ENCODE measurements at regions not wholly inside any gene's neighbourhood (a gene's known extent, or its start where the extent isn't known, plus 50 kb on each side); places are given as distances from the start of the nearest gene placed in this dataset.

DNA sequence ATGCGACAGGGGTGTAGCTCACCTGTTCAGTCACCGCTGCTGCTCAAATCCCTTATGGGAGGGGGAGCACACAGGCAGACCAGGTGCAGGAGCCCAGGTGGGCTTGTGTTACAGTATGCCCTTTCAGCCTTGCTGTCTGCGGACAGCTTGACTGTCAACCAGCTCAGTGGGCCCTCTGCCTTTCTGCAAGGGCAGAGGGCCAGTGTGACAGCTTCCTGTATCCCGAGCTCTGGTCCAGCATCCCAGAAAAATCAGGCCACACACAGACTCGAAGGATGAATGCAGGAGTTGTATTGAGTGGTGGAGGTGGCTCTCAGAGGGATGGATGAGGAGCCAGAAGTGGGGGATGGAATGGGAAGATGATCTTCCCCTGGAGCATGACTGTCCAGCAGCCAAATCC is 172.2 kb downstream of the C5orf15 start:
- Histone ChIP-seq H4K91ac (ENCODE audit: insufficient read length, low read depth, low read length) (no peak overlapping the region), H4K5ac (ENCODE audit: insufficient read length, low read depth, low read length) (no peak overlapping the region), H2BK20ac (ENCODE audit: low read depth, low read length, poor library complexity, severe bottlenecking) (no peak overlapping the region), H3K27me3 (ENCODE audit: insufficient read depth, low read length) (no peaks in the 10 kb centered on the region; the same call in 1 of the 2 replicates), H3K4me1 (ENCODE audit: insufficient read depth, low read length) (peaks cover 2% of the 10 kb centered on the region; the same call in 1 of the 2 replicates), H3K79me1 (ENCODE audit: insufficient read depth, low read depth, low read length, poor library complexity, severe bottlenecking) (no peaks in the 10 kb centered on the region), H2AFZ (ENCODE audit: low read length) (no peak overlapping the region), H2BK120ac (ENCODE audit: low read depth, low read length, poor library complexity, severe bottlenecking) (no peak overlapping the region), H3K23me2 (ENCODE audit: insufficient read length, low read depth, low read length, poor library complexity, severe bottlenecking) (no peaks in the 10 kb centered on the region), H3K4ac (ENCODE audit: low read depth, low read length) (no peak overlapping the region), H3T11ph (ENCODE audit: low read length) (no peak overlapping the region), H3K27ac (ENCODE audit: insufficient read length, low read depth, low read length) (no peak overlapping the region), H4K20me1 (ENCODE audit: control insufficient read depth, insufficient read depth, insufficient read length) (no peaks in the 10 kb centered on the region), H2BK5ac (ENCODE audit: insufficient read length, low read length) (no peak overlapping the region), H3K23ac (ENCODE audit: insufficient read length, low read depth, low read length) (no peak overlapping the region), H2BK12ac (ENCODE audit: insufficient read length, low read depth, low read length) (no peak overlapping the region), H3K9ac (ENCODE audit: extremely low read depth, insufficient read length, low read length) (no peak overlapping the region), H3K14ac (ENCODE audit: insufficient read depth, low read length) (no peak overlapping the region), H3K79me2 (ENCODE audit: insufficient read depth, low read length) (no peaks in the 10 kb centered on the region), H3K4me2 (ENCODE audit: insufficient read depth, insufficient read length, low read length) (no peak overlapping the region), H3K9me3 (ENCODE audit: control insufficient read depth, low read depth, low read length) (no peaks in the 10 kb centered on the region), H2BK15ac (ENCODE audit: low read depth, low read length) (no peak overlapping the region), H3K56ac (ENCODE audit: insufficient read length, low read depth, low read length) (no peak overlapping the region), H4K8ac (replicated peaks; ENCODE audit: insufficient read length, low read depth, low read length) (no peak overlapping the region), H3K18ac (ENCODE audit: insufficient read length, low read depth, low read length) (no peak overlapping the region), H2AK5ac (ENCODE audit: insufficient read length, low read length) (no peak overlapping the region)
- H3K27me3 Mint-ChIP-seq (ENCODE audit: low read depth): no peaks in the 10 kb centered on the region
- no peak overlapping the region; a peak in 1 of 5 replicates for H3K4me3 Mint-ChIP-seq
- no peak for DNase-seq
- no peaks in the 10 kb centered on the region for H3K36me3 Mint-ChIP-seq (ENCODE audit: insufficient read depth in 1 of 3, low read depth in 3 of 3)
- no peaks in the 10 kb centered on the region for H3K9me3 Mint-ChIP-seq
- WGBS (ENCODE audit: extremely low coverage, insufficient read length, low lambda C conversion rate): no CpG with 5 or more reads among the region's 5 CpGs
- TF ChIP-seq, protein P1, sequence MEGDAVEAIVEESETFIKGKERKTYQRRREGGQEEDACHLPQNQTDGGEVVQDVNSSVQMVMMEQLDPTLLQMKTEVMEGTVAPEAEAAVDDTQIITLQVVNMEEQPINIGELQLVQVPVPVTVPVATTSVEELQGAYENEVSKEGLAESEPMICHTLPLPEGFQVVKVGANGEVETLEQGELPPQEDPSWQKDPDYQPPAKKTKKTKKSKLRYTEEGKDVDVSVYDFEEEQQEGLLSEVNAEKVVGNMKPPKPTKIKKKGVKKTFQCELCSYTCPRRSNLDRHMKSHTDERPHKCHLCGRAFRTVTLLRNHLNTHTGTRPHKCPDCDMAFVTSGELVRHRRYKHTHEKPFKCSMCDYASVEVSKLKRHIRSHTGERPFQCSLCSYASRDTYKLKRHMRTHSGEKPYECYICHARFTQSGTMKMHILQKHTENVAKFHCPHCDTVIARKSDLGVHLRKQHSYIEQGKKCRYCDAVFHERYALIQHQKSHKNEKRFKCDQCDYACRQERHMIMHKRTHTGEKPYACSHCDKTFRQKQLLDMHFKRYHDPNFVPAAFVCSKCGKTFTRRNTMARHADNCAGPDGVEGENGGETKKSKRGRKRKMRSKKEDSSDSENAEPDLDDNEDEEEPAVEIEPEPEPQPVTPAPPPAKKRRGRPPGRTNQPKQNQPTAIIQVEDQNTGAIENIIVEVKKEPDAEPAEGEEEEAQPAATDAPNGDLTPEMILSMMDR (conservative IDR thresholded peaks at IDR 0.05): no peak
- peaks cover 11 to 13% of the 10 kb centered on the region in 2 experiments for H3K4me1 Mint-ChIP-seq
- no peak overlapping the region for H3K27ac Mint-ChIP-seq
